Testis (tissue), 2 donors: ENCODE measurements at regions not wholly inside any gene's neighbourhood (a gene's known extent, or its start where the extent isn't known, plus 50 kb on each side); places are given as distances from the start of the nearest gene placed in this dataset.

Experiments
- DNase-seq: peaks from one replicate; pipeline ENCODE4 v3.0.0-alpha.2; 2019
- H3K27ac ChIP-seq, 2 donors: fragments of 200-600 bp; sonication (generic); one replicate each; pipeline ENCODE4 v1.5.1; 2019
- H3K27me3 ChIP-seq: fragments of 200-600 bp; sonication (generic); one replicate; pipeline ENCODE4 v1.5.1; 2019
- H3K36me3 ChIP-seq: fragments of 200-600 bp; sonication (generic); one replicate; pipeline ENCODE4 v1.5.1; 2017; ENCODE audit warnings: low read depth; ENCODE audit errors: missing control alignments
- H3K4me1 ChIP-seq: fragments of 200-600 bp; sonication (generic); one replicate; pipeline ENCODE4 v1.5.1; 2019
- H3K4me3 ChIP-seq, 2 donors: fragments of 200-600 bp; sonication (generic); one replicate each; pipeline ENCODE4 v1.5.1; 2017 to 2019
- H3K9me3 ChIP-seq: fragments of 200-600 bp; sonication (generic); one replicate; pipeline ENCODE4 v1.5.1; 2017
- CTCF ChIP-seq, 3 experiments: fragments of 450-650 bp in 2 of 3; fragments of 200-600 bp in 1 of 3; sonication (generic) in 1 of 3; IDR thresholded peaks; one replicate each; pipeline ENCODE4 v1.5.1; 2016 to 2019; ENCODE audit warnings: antibody characterized with exemption in 3 of 3, mild to moderate bottlenecking in 2 of 3, moderate library complexity in 1 of 3
- POLR2A ChIP-seq: fragments of 450-650 bp; IDR thresholded peaks from one replicate; pipeline ENCODE4 v1.6.1; 2017; ENCODE audit warnings: antibody characterized with exemption, mild to moderate bottlenecking, moderate library complexity
- WGBS, 2 donors: methylation state at CpG; one replicate each; pipeline ENCODE4 v1.1.5; 2018; 5-methylcytosine and 5-hydroxymethylcytosine counted together
- intact Hi-C: fragments of 100-400 bp; cut with DNase I; formaldehyde crosslinking; loops from one replicate; pipeline ENCODE4 v1.15.1; 2023; ENCODE audit warnings: low total_unique reads

- DNase-seq: no peak
- Histone ChIP-seq H3K9me3 (no peaks in the 10 kb centered on the region), H3K4me1 (no peaks in the 10 kb centered on the region), H3K27me3 (no peaks in the 10 kb centered on the region), H3K36me3 (no peaks in the 10 kb centered on the region), H3K4me3 (no peak overlapping the region), H3K27ac (no peak overlapping the region)
- WGBS, 2 donors: 63 to 70% methylated on average over 2 of the region's 2 CpGs
- intact Hi-C loops: no loop called here
- TF ChIP-seq CTCF (IDR thresholded peaks at IDR 0.05) (no peak), POLR2A (no peak)
Measured at GRCh38 chr10:83955406-83955805, 183.9 kb upstream of the GHITM start.

GRCh38 chr10:83957168-83957947, 182.0 kb upstream of the GHITM start:
- WGBS, 2 donors: 86 to 94% methylated on average over 4 of the region's 4 CpGs
- intact Hi-C loops: no loop called here
- no peak for DNase-seq
- Histone ChIP-seq H3K27me3 (no peaks in the 10 kb centered on the region), H3K36me3 (no peaks in the 10 kb centered on the region), H3K9me3 (no peaks in the 10 kb centered on the region), H3K27ac (no peak overlapping the region), H3K4me1 (no peaks in the 10 kb centered on the region), H3K4me3 (no peak overlapping the region)
- TF ChIP-seq POLR2A: no peak

DNA sequence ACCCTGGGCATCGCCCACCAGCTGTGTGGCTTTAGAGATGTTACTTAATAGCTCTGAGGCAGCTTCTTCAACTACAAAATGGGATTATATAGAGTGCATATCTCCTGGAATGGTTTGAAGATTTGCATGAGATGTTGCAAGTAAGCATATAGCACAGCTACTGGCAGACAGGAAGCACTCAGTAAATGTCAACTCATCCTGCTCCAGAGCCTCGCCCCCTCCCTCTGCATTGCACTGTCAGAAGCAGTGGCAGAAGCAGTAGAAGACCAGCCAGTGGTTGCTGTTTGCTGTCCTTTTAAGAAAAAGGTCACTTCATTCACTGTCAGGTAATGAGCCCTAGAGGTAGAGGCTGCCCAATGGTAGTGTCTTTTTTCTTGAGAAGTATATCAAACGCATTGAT, 180.0 kb upstream of the GHITM start:
- no peaks in the 10 kb centered on the region for H3K27me3 ChIP-seq
- H3K9me3 ChIP-seq: no peaks in the 10 kb centered on the region
- intact Hi-C loops: no loop called here
- no peak overlapping the region for H3K4me3 ChIP-seq
- no peaks in the 10 kb centered on the region for H3K36me3 ChIP-seq
- H3K4me1 ChIP-seq: peaks cover 9% of the 10 kb centered on the region
- WGBS, 2 donors: 86 to 88% methylated on average over 3 of the region's 3 CpGs
- no peak for DNase-seq
- no peak overlapping the region for H3K27ac ChIP-seq
- TF ChIP-seq CTCF (IDR thresholded peaks at IDR 0.05) (no peak), POLR2A (no peak)

DNA sequence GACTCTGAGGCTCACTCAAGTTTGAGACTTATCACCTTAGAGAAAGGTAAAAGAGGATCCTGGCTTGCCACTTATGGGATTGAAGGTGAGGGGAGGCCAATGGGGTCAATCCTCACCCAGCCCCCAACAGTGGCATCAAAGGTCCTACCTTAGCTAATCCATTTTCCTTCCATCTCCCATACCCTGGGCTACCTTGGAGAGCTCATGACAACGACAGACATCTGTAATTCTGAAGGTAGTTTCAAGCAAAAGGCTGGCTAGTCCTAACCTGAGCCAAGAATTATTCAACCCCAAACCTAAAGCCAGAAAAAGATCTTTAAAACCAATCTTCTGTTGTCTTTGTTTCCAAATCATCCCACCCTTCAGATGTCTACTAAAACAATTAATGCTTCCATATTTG, 179.2 kb upstream of the GHITM start:
- no peak for DNase-seq
- H3K36me3 ChIP-seq: no peaks in the 10 kb centered on the region
- intact Hi-C loops: no loop called here
- no peak overlapping the region for H3K27ac ChIP-seq
- TF ChIP-seq POLR2A (no peak), CTCF (IDR thresholded peaks at IDR 0.05) (no peak)
- H3K4me3 ChIP-seq: no peak overlapping the region
- H3K9me3 ChIP-seq: no peaks in the 10 kb centered on the region
- peaks cover 9% of the 10 kb centered on the region for H3K4me1 ChIP-seq
- no peaks in the 10 kb centered on the region for H3K27me3 ChIP-seq
- WGBS, 2 donors: 69 to 97% methylated on average over 1 of the region's 1 CpG

GRCh38 chr10:83961620-83962019, 177.7 kb upstream of the GHITM start:
- Histone ChIP-seq H3K4me3 (no peak overlapping the region), H3K36me3 (no peaks in the 10 kb centered on the region), H3K27ac (no peak overlapping the region), H3K9me3 (no peaks in the 10 kb centered on the region), H3K4me1 (peaks cover 9% of the 10 kb centered on the region), H3K27me3 (no peaks in the 10 kb centered on the region)
- TF ChIP-seq CTCF (IDR thresholded peaks at IDR 0.05) (no peak), POLR2A (no peak)
- intact Hi-C loops: no loop called here
- no peak for DNase-seq
